ENCODE measurements at regions not wholly inside any gene's neighbourhood (a gene's known extent, or its start where the extent isn't known, plus 50 kb on each side); places are given as distances from the start of the nearest gene placed in this dataset.
"Not testable (repeated sequence)": the region's sequence is repeated elsewhere in the genome, so short reads cannot be mapped to it uniquely, and the experiment has no call there.

DNA sequence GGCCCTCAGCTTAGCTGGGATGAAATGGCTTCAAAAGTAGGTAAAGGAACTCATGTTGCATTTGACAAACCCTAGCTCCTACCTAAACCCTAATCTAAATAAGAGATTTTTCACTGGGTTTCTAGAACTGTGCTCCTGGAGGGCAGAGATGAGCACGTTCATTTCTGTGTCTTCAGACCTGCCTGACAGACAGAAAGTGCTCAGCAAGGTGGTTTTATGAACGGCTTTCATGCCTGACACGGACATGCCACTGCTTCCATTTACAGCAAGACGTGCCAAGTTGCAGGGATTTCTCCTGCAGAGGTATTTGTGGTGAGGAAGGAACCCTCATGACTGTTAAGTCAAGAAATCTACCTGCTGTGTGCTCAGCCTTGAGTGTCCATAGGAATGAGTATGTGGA, 83.5 kb upstream of the KMT2C start:
- ATAC-seq (ENCODE audit: insufficient read depth, low read depth), result no peak
- TF ChIP-seq, protein P1, sequence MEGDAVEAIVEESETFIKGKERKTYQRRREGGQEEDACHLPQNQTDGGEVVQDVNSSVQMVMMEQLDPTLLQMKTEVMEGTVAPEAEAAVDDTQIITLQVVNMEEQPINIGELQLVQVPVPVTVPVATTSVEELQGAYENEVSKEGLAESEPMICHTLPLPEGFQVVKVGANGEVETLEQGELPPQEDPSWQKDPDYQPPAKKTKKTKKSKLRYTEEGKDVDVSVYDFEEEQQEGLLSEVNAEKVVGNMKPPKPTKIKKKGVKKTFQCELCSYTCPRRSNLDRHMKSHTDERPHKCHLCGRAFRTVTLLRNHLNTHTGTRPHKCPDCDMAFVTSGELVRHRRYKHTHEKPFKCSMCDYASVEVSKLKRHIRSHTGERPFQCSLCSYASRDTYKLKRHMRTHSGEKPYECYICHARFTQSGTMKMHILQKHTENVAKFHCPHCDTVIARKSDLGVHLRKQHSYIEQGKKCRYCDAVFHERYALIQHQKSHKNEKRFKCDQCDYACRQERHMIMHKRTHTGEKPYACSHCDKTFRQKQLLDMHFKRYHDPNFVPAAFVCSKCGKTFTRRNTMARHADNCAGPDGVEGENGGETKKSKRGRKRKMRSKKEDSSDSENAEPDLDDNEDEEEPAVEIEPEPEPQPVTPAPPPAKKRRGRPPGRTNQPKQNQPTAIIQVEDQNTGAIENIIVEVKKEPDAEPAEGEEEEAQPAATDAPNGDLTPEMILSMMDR (IDR thresholded peaks at IDR 0.05; ENCODE audit: borderline replicate concordance, extremely low read depth, low read length, poor library complexity, severe bottlenecking), result no peak
- H3K36me3 ChIP-seq (ENCODE audit: insufficient read depth, low read length), result no peaks in the 10 kb centered on the region

DNA sequence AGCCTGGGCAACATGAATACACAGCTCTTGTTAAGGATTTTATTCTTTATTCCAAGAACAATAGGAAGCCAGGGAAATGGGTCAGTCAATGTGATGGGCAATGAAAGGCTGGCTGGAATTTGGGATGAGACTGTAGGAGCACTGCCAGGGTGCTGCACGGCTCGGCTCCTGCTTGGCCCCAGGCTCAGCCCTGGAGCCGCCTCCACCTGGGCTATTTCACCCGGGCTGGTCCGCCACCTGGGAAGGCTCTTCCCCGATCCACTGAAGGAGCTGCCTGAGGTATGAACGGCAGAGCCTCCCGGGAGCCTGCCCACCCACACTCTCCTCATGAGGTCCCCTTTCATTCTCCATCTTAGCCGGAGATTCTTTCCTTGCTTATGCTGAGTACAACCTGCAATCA, 80.4 kb upstream of the KMT2C start:
- Histone ChIP-seq H3K36me3 (ENCODE audit: insufficient read depth, low read length) (no peaks in the 10 kb centered on the region), H3K4me1 (ENCODE audit: insufficient read depth, low read length) (peaks cover 12% of the 10 kb centered on the region), H3K27ac (ENCODE audit: low read length) (no peak overlapping the region), H4K20me1 (ENCODE audit: insufficient read depth, low read length) (no peaks in the 10 kb centered on the region), H3K27me3 (ENCODE audit: insufficient read depth, low read length, poor library complexity) (no peaks in the 10 kb centered on the region), H2AFZ (ENCODE audit: low read depth, low read length) (no peak overlapping the region), H3K79me2 (ENCODE audit: insufficient read depth, low read length) (no peaks in the 10 kb centered on the region), H3K4me3 (ENCODE audit: low read depth in 1 of 2, low read length in 2 of 2) (no peak overlapping the region), H3K9ac (ENCODE audit: low read depth, low read length) (no peak overlapping the region), H3K4me2 (ENCODE audit: insufficient read depth, low read length) (no peak overlapping the region), H3K9me3 (ENCODE audit: insufficient read depth, low read length, severe bottlenecking) (peaks cover 2% of the 10 kb centered on the region)
- TF ChIP-seq, protein P1 (IDR thresholded peaks at IDR 0.05; ENCODE audit: borderline replicate concordance, extremely low read depth, low read length, poor library complexity, severe bottlenecking), result no peak
- TF ChIP-seq EZH2 (IDR thresholded peaks at IDR 0.05; ENCODE audit: borderline replicate concordance, low read depth, low read length, severe bottlenecking), result no peak
- ATAC-seq (ENCODE audit: insufficient read depth, low read depth) (no peak), DNase-seq (no peak)

More for the DNA sequence above, 83.5 kb upstream of the KMT2C start:
- Histone ChIP-seq H3K27ac (ENCODE audit: low read length) (no peak overlapping the region), H3K9me3 (ENCODE audit: insufficient read depth, low read length, severe bottlenecking) (peaks cover 2% of the 10 kb centered on the region), H3K4me1 (ENCODE audit: insufficient read depth, low read length) (no peaks in the 10 kb centered on the region), H3K27me3 (ENCODE audit: insufficient read depth, low read length, poor library complexity) (no peaks in the 10 kb centered on the region), H3K79me2 (ENCODE audit: insufficient read depth, low read length) (no peaks in the 10 kb centered on the region), H3K4me2 (ENCODE audit: insufficient read depth, low read length) (no peak overlapping the region), H3K4me3 (ENCODE audit: low read depth in 1 of 2, low read length in 2 of 2) (no peak overlapping the region), H4K20me1 (ENCODE audit: insufficient read depth, low read length) (no peaks in the 10 kb centered on the region), H3K9ac (ENCODE audit: low read depth, low read length) (no peak overlapping the region), H2AFZ (ENCODE audit: low read depth, low read length) (no peak overlapping the region)
- no peak for DNase-seq

DNA sequence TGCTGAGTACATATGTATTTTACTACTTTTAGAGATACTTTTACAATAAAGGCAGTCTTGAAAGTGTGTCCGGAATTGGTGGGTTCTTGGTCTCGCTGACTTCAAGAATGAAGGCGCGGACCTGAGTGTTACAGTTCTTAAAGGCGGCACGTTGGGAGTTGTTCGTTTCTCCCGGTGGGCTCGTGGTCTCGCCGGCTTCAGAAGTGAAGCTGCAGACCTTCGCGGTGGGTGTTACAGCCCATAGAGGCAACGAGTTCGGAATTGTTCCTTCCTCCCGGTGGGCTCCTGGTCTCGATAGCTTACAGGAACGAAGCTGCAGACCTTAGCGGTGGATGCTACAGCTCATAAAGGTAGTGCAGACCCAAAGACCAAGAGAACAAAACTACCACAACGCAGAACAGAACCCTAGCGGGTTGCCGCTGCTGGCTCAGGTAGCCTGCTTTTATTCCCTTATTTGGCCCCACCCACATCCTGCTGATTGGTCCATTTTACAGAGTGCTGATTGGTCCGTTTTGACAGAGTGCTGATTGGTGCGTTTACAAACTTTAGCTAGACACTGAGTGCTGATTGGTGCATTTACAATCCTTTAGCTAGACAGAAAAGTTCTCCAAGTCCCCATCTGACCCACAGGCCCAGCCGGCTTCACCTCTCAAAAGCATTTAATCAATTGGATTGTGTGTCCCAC, 79.6 kb upstream of the KMT2C start:
- H3K9me3 ChIP-seq (ENCODE audit: insufficient read depth, low read length, severe bottlenecking); H3K4me2 ChIP-seq (ENCODE audit: insufficient read depth, low read length); H2AFZ ChIP-seq (ENCODE audit: low read depth, low read length); H3K36me3 ChIP-seq (ENCODE audit: insufficient read depth, low read length); H3K27me3 ChIP-seq (ENCODE audit: insufficient read depth, low read length, poor library complexity); H3K9ac ChIP-seq (ENCODE audit: low read depth, low read length); ATAC-seq (ENCODE audit: insufficient read depth, low read depth); H4K20me1 ChIP-seq (ENCODE audit: insufficient read depth, low read length); H3K79me2 ChIP-seq (ENCODE audit: insufficient read depth, low read length); H3K4me3 ChIP-seq (ENCODE audit: low read depth in 1 of 2, low read length in 2 of 2); H3K27ac ChIP-seq (ENCODE audit: low read length); DNase-seq: not testable (repeated sequence)
- peaks cover 12% of the 10 kb centered on the region for H3K4me1 ChIP-seq (ENCODE audit: insufficient read depth, low read length)

DNA sequence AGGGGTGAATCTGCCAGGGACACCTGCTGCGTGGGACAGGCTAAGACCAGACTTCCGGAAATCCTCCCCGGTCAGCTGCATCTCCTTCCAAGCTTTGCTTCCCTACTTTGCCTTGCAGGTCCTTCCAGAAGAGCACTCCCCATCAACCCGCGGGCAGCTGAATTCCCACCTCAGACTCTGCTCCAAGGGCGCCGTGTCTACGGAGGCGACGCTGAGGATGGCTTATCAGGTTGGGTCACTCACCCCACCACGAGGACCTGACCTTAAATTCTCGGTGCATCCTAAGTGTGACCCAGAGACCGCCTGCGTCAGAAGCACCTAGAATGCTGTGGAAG, 78.9 kb upstream of the KMT2C start:
- H3K27me3 ChIP-seq (ENCODE audit: insufficient read depth, low read length, poor library complexity), result no peaks in the 10 kb centered on the region
- peaks cover 2% of the 10 kb centered on the region for H3K9me3 ChIP-seq (ENCODE audit: insufficient read depth, low read length, severe bottlenecking)
- TF ChIP-seq, protein P1 (IDR thresholded peaks at IDR 0.05; ENCODE audit: borderline replicate concordance, extremely low read depth, low read length, poor library complexity, severe bottlenecking), result no peak
- TF ChIP-seq EZH2 (IDR thresholded peaks at IDR 0.05; ENCODE audit: borderline replicate concordance, low read depth, low read length, severe bottlenecking), result no peak
- no peak overlapping the region for H3K4me2 ChIP-seq (ENCODE audit: insufficient read depth, low read length)
- H3K36me3 ChIP-seq (ENCODE audit: insufficient read depth, low read length), result no peaks in the 10 kb centered on the region
- H3K79me2 ChIP-seq (ENCODE audit: insufficient read depth, low read length), result no peaks in the 10 kb centered on the region
- no peak overlapping the region for H2AFZ ChIP-seq (ENCODE audit: low read depth, low read length)
- no peak overlapping the region for H3K4me3 ChIP-seq (ENCODE audit: low read depth in 1 of 2, low read length in 2 of 2)
- no peak overlapping the region for H3K9ac ChIP-seq (ENCODE audit: low read depth, low read length)
- DNase-seq (no peak), ATAC-seq (ENCODE audit: insufficient read depth, low read depth) (no peak)
- H3K27ac ChIP-seq (ENCODE audit: low read length), result no peak overlapping the region
- H4K20me1 ChIP-seq (ENCODE audit: insufficient read depth, low read length), result no peaks in the 10 kb centered on the region
- peaks cover 12% of the 10 kb centered on the region for H3K4me1 ChIP-seq (ENCODE audit: insufficient read depth, low read length)
